H9 (cell line): ENCODE measurements at regions not wholly inside any gene's neighbourhood (a gene's known extent, or its start where the extent isn't known, plus 50 kb on each side); places are given as distances from the start of the nearest gene placed in this dataset.

Source experiments
- DNase-seq: peaks from one replicate; pipeline ENCODE4 v3.0.0-alpha.2; 2017
- H2AFZ ChIP-seq: one replicate; pipeline ENCODE4 v1.6.1; 2013; ENCODE audit warnings: mild to moderate bottlenecking, low read length, control low read depth, moderate library complexity
- H2AK5ac ChIP-seq: 2 replicates; pipeline ENCODE4 v1.6.1; 2013; ENCODE audit warnings: low read length, control low read depth, mixed read lengths; ENCODE audit not compliant: insufficient read length
- H2BK120ac ChIP-seq: one replicate; pipeline ENCODE4 v1.6.1; 2013; ENCODE audit warnings: low read depth, mild to moderate bottlenecking, low read length, control low read depth, inconsistent platforms; ENCODE audit not compliant: poor library complexity, severe bottlenecking
- H2BK12ac ChIP-seq: 2 replicates; pipeline ENCODE4 v1.6.1; 2013; ENCODE audit warnings: low read length, control low read depth, mixed read lengths, low read depth; ENCODE audit not compliant: insufficient read length
- H2BK15ac ChIP-seq: 2 replicates; pipeline ENCODE4 v1.6.1; 2013; ENCODE audit warnings: low read depth, low read length, control low read depth
- H2BK20ac ChIP-seq: one replicate; pipeline ENCODE4 v1.6.1; 2013; ENCODE audit warnings: low read depth, mild to moderate bottlenecking, low read length, control low read depth, inconsistent platforms; ENCODE audit not compliant: poor library complexity, severe bottlenecking
- H2BK5ac ChIP-seq: 2 replicates; pipeline ENCODE4 v1.6.1; 2013; ENCODE audit warnings: low read length, control low read depth, mixed read lengths; ENCODE audit not compliant: insufficient read length
- H3K14ac ChIP-seq: 2 replicates; pipeline ENCODE4 v1.6.1; 2013; ENCODE audit warnings: low read length, control low read depth; ENCODE audit not compliant: insufficient read depth
- H3K18ac ChIP-seq: 2 replicates; pipeline ENCODE4 v1.6.1; 2013; ENCODE audit warnings: low read depth, mild to moderate bottlenecking, mixed read lengths, low read length, control low read depth; ENCODE audit not compliant: insufficient read length
- H3K23ac ChIP-seq: 2 replicates; pipeline ENCODE4 v1.6.1; 2013; ENCODE audit warnings: low read length, control low read depth, mixed read lengths, low read depth; ENCODE audit not compliant: insufficient read length
- H3K23me2 ChIP-seq: 2 replicates; pipeline ENCODE4 v1.6.1; 2013; ENCODE audit warnings: low read depth, mild to moderate bottlenecking, mixed read lengths, low read length, control low read depth; ENCODE audit not compliant: insufficient read length, poor library complexity, severe bottlenecking
- H3K27ac ChIP-seq: 2 replicates; pipeline ENCODE4 v1.5.1; 2013; ENCODE audit warnings: low read length, control low read depth, mixed read lengths, low read depth; ENCODE audit not compliant: insufficient read length
- H3K27me3 ChIP-seq: 2 replicates; pipeline ENCODE4 v1.6.1; 2013; ENCODE audit warnings: low read length, control low read depth, inconsistent platforms; ENCODE audit not compliant: insufficient read depth
- H3K4ac ChIP-seq: 2 replicates; pipeline ENCODE4 v1.6.1; 2013; ENCODE audit warnings: low read depth, mild to moderate bottlenecking, control low read depth, inconsistent platforms, low read length, moderate library complexity
- H3K4me1 ChIP-seq: 2 replicates; pipeline ENCODE4 v1.6.1; 2013; ENCODE audit warnings: low read length, control low read depth, inconsistent platforms; ENCODE audit not compliant: insufficient read depth
- H3K4me2 ChIP-seq: 2 replicates; pipeline ENCODE4 v1.6.1; 2013; ENCODE audit warnings: low read length, control low read depth, mixed read lengths; ENCODE audit not compliant: insufficient read length, insufficient read depth
- H3K56ac ChIP-seq: 2 replicates; pipeline ENCODE4 v1.6.1; 2013; ENCODE audit warnings: low read depth, mild to moderate bottlenecking, mixed read lengths, low read length, control low read depth; ENCODE audit not compliant: insufficient read length
- H3K79me1 ChIP-seq: 2 replicates; pipeline ENCODE4 v1.6.1; 2013; ENCODE audit warnings: low read depth, mild to moderate bottlenecking, moderate library complexity, low read length, control low read depth, inconsistent platforms; ENCODE audit not compliant: insufficient read depth, poor library complexity, severe bottlenecking
- H3K79me2 ChIP-seq: 2 replicates; pipeline ENCODE4 v1.6.1; 2013; ENCODE audit warnings: low read length, control low read depth, inconsistent platforms; ENCODE audit not compliant: insufficient read depth
- H3K9ac ChIP-seq: 2 replicates; pipeline ENCODE4 v1.6.1; 2013; ENCODE audit warnings: low read length, control low read depth, mixed read lengths; ENCODE audit not compliant: insufficient read length; ENCODE audit errors: extremely low read depth
- H3K9me3 ChIP-seq: one replicate; pipeline ENCODE4 v1.6.1; 2013; ENCODE audit warnings: low read depth, low read length, inconsistent platforms; ENCODE audit not compliant: control insufficient read depth
- H3T11ph ChIP-seq: one replicate; pipeline ENCODE4 v1.6.1; 2013; ENCODE audit warnings: mild to moderate bottlenecking, low read length, control low read depth, inconsistent platforms
- H4K20me1 ChIP-seq: one replicate; pipeline ENCODE4 v1.6.1; 2013; ENCODE audit not compliant: control insufficient read depth, insufficient read length, insufficient read depth
- H4K5ac ChIP-seq: 2 replicates; pipeline ENCODE4 v1.6.1; 2013; ENCODE audit warnings: low read depth, mild to moderate bottlenecking, mixed read lengths, low read length, control low read depth; ENCODE audit not compliant: insufficient read length
- H4K8ac ChIP-seq: replicated peaks from 2 replicates; pipeline ENCODE4 v1.6.1; 2013; ENCODE audit warnings: low read length, control low read depth, mixed read lengths, low read depth; ENCODE audit not compliant: insufficient read length
- H4K91ac ChIP-seq: 2 replicates; pipeline ENCODE4 v1.6.1; 2013; ENCODE audit warnings: low read depth, mild to moderate bottlenecking, moderate library complexity, mixed read lengths, low read length, control low read depth; ENCODE audit not compliant: insufficient read length
- H3K27ac Mint-ChIP-seq, 3 experiments: 2 replicates in 2 of 3; 3 replicates in 1 of 3; pipeline ENCODE4 v1.8.0; 2020 to 2021; ENCODE audit warnings: mixed read lengths in 3 of 3, mild to moderate bottlenecking in 1 of 3, moderate library complexity in 1 of 3
- H3K27me3 Mint-ChIP-seq: 2 replicates; pipeline ENCODE4 v1.8.0; 2021; ENCODE audit warnings: low read depth, mild to moderate bottlenecking, moderate library complexity, mixed read lengths
- H3K36me3 Mint-ChIP-seq, 3 experiments: 2 replicates in 2 of 3; 3 replicates in 1 of 3; pipeline ENCODE4 v1.8.0; 2020 to 2021; ENCODE audit warnings: low read depth in 3 of 3, mixed read lengths in 3 of 3; ENCODE audit not compliant: insufficient read depth in 1 of 3
- H3K4me1 Mint-ChIP-seq, 2 experiments: 2 replicates each; pipeline ENCODE4 v1.8.0; 2020; ENCODE audit warnings: mixed read lengths in 2 of 2
- H3K4me3 Mint-ChIP-seq, 2 experiments: 2 replicates in 1 of 2; 3 replicates in 1 of 2; pipeline ENCODE4 v1.8.0; 2020 to 2021; ENCODE audit warnings: mild to moderate bottlenecking in 2 of 2, mixed read lengths in 2 of 2, moderate library complexity in 1 of 2
- H3K9me3 Mint-ChIP-seq, 2 experiments: 2 replicates in 1 of 2; 3 replicates in 1 of 2; pipeline ENCODE4 v1.8.0; 2020; ENCODE audit warnings: mild to moderate bottlenecking in 2 of 2, mixed read lengths in 2 of 2, moderate library complexity in 1 of 2
- CTCF ChIP-seq: fragments of 200-600 bp; sonication (generic); conservative IDR thresholded peaks from 3 replicates; pipeline ENCODE4 v1.8.0; 2021; ENCODE audit warnings: antibody characterized with exemption, mild to moderate bottlenecking
- WGBS: extraction: QIAGEN DNeasy Blood & Tissue Kit; methylation state at CpG from one replicate; pipeline ENCODE4 v1.1.7; 2013; ENCODE audit warnings: missing lambda C conversion rate, low lambda C conversion rate, mixed read lengths; ENCODE audit not compliant: insufficient read length; ENCODE audit errors: extremely low coverage; 5-methylcytosine and 5-hydroxymethylcytosine counted together

- no peak overlapping the region for H3T11ph ChIP-seq
- no peak overlapping the region for H3K27ac ChIP-seq
- WGBS = no CpG with 5 or more reads among the region's 2 CpGs
- no peak overlapping the region for H2AFZ ChIP-seq
- H2BK5ac ChIP-seq = no peak overlapping the region
- no peaks in the 10 kb centered on the region for H3K4me1 ChIP-seq
- no peak overlapping the region for H2BK15ac ChIP-seq
- H3K9ac ChIP-seq = no peak overlapping the region
- H4K8ac ChIP-seq = no peak overlapping the region
- TF ChIP-seq CTCF = no peak
- H4K5ac ChIP-seq = no peak overlapping the region
- H3K4me1 Mint-ChIP-seq = peaks cover 6 to 7% of the 10 kb centered on the region in 2 experiments; a peak in 3 of 4 replicates
- no peak overlapping the region for H2AK5ac ChIP-seq
- no peak overlapping the region for H2BK20ac ChIP-seq
- H3K14ac ChIP-seq = no peak overlapping the region
- no peaks in the 10 kb centered on the region for H3K23me2 ChIP-seq
- no peak overlapping the region for H2BK120ac ChIP-seq
- H3K79me1 ChIP-seq = no peaks in the 10 kb centered on the region
- no peaks in the 10 kb centered on the region for H4K20me1 ChIP-seq
- H3K27ac Mint-ChIP-seq = no peak overlapping the region
- H3K36me3 Mint-ChIP-seq = no peaks in the 10 kb centered on the region; a peak in 1 of 7 replicates
- no peak overlapping the region for H3K18ac ChIP-seq
- H3K27me3 ChIP-seq = no peaks in the 10 kb centered on the region
- no peak overlapping the region for H2BK12ac ChIP-seq
- no peak overlapping the region for H3K4me2 ChIP-seq
- H3K4ac ChIP-seq = no peak overlapping the region
- no peaks in the 10 kb centered on the region for H3K79me2 ChIP-seq
- 0 out of 5 replicates have a peak, but pooled peaks cover 0 to 2% of the 10 kb centered on the region in 2 experiments for H3K9me3 Mint-ChIP-seq
- no peak for DNase-seq
- no peak overlapping the region for H4K91ac ChIP-seq
- no peaks in the 10 kb centered on the region for H3K9me3 ChIP-seq
- H3K56ac ChIP-seq = no peak overlapping the region
- no peak overlapping the region for H3K23ac ChIP-seq
- no peak overlapping the region for H3K4me3 Mint-ChIP-seq
- no peaks in the 10 kb centered on the region for H3K27me3 Mint-ChIP-seq
Observed at GRCh38 chr4:177960566-177960965, 518.3 kb upstream of the AGA start.
